ENCODE measurements at regions not wholly inside any gene's neighbourhood (a gene's known extent, or its start where the extent isn't known, plus 50 kb on each side); places are given as distances from the start of the nearest gene placed in this dataset.
"Not testable (repeated sequence)": the region's sequence is repeated elsewhere in the genome, so short reads cannot be mapped to it uniquely, and the experiment has no call there.

GRCh38 chr1:10911490-10912166 lies 100.8 kb upstream of the TARDBP start:
- no peak for DNase-seq

GRCh38 chr1:10912441-10912840 lies 100.0 kb upstream of the TARDBP start:
- no peak for DNase-seq

GRCh38 chr1:10914056-10914455 lies 98.4 kb upstream of the TARDBP start:
- no peak for DNase-seq

- DNase-seq: no peak
Observed at GRCh38 chr1:10915594-10915993, 96.9 kb upstream of the TARDBP start.

- DNase-seq: no peak
Observed at GRCh38 chr1:10916311-10916710, 96.1 kb upstream of the TARDBP start.

GRCh38 chr1:10916991-10917390 lies 95.5 kb upstream of the TARDBP start:
- DNase-seq: no peak

- DNase-seq: no peak
Observed at GRCh38 chr1:10917513-10918454, 94.7 kb upstream of the TARDBP start.

GRCh38 chr1:10918531-10918930 lies 93.9 kb upstream of the TARDBP start:
- DNase-seq: no peak

GRCh38 chr1:10920063-10920626 lies 92.3 kb upstream of the TARDBP start:
- no peak for DNase-seq

- not testable (repeated sequence) for DNase-seq
Observed at GRCh38 chr1:10922315-10923060, 90.0 kb upstream of the TARDBP start.

GRCh38 chr1:10924030-10924429 lies 88.4 kb upstream of the TARDBP start:
- DNase-seq: no peak

- DNase-seq: no peak
Observed at GRCh38 chr1:10928654-10929053, 83.8 kb upstream of the TARDBP start.

- DNase-seq: no peak
Observed at GRCh38 chr1:10932088-10932487, 80.4 kb upstream of the TARDBP start.

- no peak for DNase-seq
Observed at GRCh38 chr1:10934150-10934818, 78.2 kb upstream of the TARDBP start.

GRCh38 chr1:10935246-10935645 lies 77.2 kb upstream of the TARDBP start:
- no peak for DNase-seq

GRCh38 chr1:10935724-10936123 lies 76.7 kb upstream of the TARDBP start:
- no peak for DNase-seq

GRCh38 chr1:10936998-10937901 lies 75.2 kb upstream of the TARDBP start:
- peak; percentile 20 for DNase-seq

- no peak for DNase-seq
Observed at GRCh38 chr1:10938741-10939417, 73.6 kb upstream of the TARDBP start.

GRCh38 chr1:10939654-10940450 lies 72.6 kb upstream of the TARDBP start:
- peak; percentile 35 for DNase-seq
